HepG2 (cell line): ENCODE measurements at regions not wholly inside any gene's neighbourhood (a gene's known extent, or its start where the extent isn't known, plus 50 kb on each side); places are given as distances from the start of the nearest gene placed in this dataset.

Experiments
- AGO1 ChIP-seq: fragments of 200-400 bp; formaldehyde crosslinking; IDR thresholded peaks from 2 replicates; pipeline ENCODE4 v1.6.1; 2017; ENCODE audit warnings: mild to moderate bottlenecking, low read depth, low read length, moderate library complexity; ENCODE audit not compliant: poor library complexity, severe bottlenecking
- CREM ChIP-seq, 2 experiments: sonication (generic) in 1 of 2; formaldehyde crosslinking in 1 of 2; IDR thresholded peaks; 2 replicates each; pipeline versions ENCODE4 v1.4.0 to v1.6.1; 2016 to 2020; ENCODE audit warnings: antibody characterized with exemption in 1 of 2, mild to moderate bottlenecking in 1 of 2, missing genetic modification reagents in 1 of 2
- SRF ChIP-seq: IDR thresholded peaks from 2 replicates; pipeline ENCODE4 v1.6.1; 2011; ENCODE audit warnings: mild to moderate bottlenecking, low read depth, low read length, moderate library complexity
- WIZ ChIP-seq: sonication (generic); formaldehyde crosslinking; IDR thresholded peaks from 2 replicates; pipeline ENCODE4 v1.5.1; 2020; ENCODE audit warnings: mild to moderate bottlenecking, missing genetic modification reagents
- XRCC5 ChIP-seq: fragments of 200-400 bp; formaldehyde crosslinking; optimal IDR thresholded peaks from 2 replicates; pipeline ENCODE3; 2017; ENCODE audit warnings: mild to moderate bottlenecking, low read length
- TF ChIP-seq, protein P1 (sequence below), 2 experiments: IDR thresholded peaks; 2 replicates each; pipeline ENCODE4 v1.6.1; 2011 to 2012; ENCODE audit warnings: low read length in 2 of 2, borderline replicate concordance in 1 of 2, low read depth in 1 of 2, mild to moderate bottlenecking in 1 of 2, moderate library complexity in 1 of 2

DNA sequence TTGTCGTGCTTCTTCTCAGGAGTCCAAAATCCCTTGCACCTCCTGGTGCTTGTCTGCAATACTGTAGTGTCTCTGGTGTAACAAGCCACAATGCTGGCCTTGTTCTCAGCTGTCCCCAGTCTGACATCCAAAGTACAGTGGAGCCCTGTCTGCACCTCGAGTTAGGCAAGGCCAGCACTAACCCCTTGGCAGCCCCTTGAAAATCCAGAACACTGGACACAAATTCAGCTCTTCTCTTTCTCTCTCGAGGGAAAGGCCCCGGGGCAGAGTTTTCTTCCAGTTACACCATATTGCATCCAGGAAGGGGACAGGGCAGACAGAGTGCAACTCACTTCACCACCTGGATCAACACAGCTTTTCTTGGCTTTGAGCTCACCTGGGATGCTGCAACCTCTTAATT is 91.3 kb upstream of the ATP10A start:
- no peak for TF ChIP-seq AGO1
- TF ChIP-seq SRF: no peak
- no peak for TF ChIP-seq XRCC5
- no peak for TF ChIP-seq CREM (IDR thresholded peaks at IDR 0.05)
- no peak for TF ChIP-seq CREM (CRISPR knock-in tag; IDR thresholded peaks at IDR 0.05)
- no peak for TF ChIP-seq WIZ (CRISPR knock-in tag)
- TF ChIP-seq, protein P1, sequence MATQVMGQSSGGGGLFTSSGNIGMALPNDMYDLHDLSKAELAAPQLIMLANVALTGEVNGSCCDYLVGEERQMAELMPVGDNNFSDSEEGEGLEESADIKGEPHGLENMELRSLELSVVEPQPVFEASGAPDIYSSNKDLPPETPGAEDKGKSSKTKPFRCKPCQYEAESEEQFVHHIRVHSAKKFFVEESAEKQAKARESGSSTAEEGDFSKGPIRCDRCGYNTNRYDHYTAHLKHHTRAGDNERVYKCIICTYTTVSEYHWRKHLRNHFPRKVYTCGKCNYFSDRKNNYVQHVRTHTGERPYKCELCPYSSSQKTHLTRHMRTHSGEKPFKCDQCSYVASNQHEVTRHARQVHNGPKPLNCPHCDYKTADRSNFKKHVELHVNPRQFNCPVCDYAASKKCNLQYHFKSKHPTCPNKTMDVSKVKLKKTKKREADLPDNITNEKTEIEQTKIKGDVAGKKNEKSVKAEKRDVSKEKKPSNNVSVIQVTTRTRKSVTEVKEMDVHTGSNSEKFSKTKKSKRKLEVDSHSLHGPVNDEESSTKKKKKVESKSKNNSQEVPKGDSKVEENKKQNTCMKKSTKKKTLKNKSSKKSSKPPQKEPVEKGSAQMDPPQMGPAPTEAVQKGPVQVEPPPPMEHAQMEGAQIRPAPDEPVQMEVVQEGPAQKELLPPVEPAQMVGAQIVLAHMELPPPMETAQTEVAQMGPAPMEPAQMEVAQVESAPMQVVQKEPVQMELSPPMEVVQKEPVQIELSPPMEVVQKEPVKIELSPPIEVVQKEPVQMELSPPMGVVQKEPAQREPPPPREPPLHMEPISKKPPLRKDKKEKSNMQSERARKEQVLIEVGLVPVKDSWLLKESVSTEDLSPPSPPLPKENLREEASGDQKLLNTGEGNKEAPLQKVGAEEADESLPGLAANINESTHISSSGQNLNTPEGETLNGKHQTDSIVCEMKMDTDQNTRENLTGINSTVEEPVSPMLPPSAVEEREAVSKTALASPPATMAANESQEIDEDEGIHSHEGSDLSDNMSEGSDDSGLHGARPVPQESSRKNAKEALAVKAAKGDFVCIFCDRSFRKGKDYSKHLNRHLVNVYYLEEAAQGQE (IDR thresholded peaks at IDR 0.05; ENCODE audit: borderline replicate concordance in 1 of 2, low read depth in 1 of 2, low read length in 2 of 2): no peak
